Ovary (tissue), 7 donors: ENCODE measurements at regions not wholly inside any gene's neighbourhood (a gene's known extent, or its start where the extent isn't known, plus 50 kb on each side); places are given as distances from the start of the nearest gene placed in this dataset.
A peak's percentile ranks its signal among the peaks of the same experiment; 100 is the strongest.

Experiments used
- DNase-seq, 5 donors: peaks; one replicate each; pipeline ENCODE4 v3.0.0-alpha.2; 2019 to 2020
- H3K27ac ChIP-seq, 2 donors: fragments of 200-600 bp; one replicate each; pipeline versions ENCODE4 v1.5.1 to v1.8.0; 2019 to 2022
- H3K27me3 ChIP-seq: fragments of 200-600 bp; one replicate; pipeline ENCODE4 v1.8.0; 2022
- H3K36me3 ChIP-seq: fragments of 200-600 bp; sonication (generic); one replicate; pipeline ENCODE4 v1.5.1; 2019
- H3K4me1 ChIP-seq: one replicate; pipeline ENCODE4 v1.8.1; 2013; ENCODE audit warnings: mild to moderate bottlenecking, moderate library complexity; ENCODE audit not compliant: insufficient read depth
- H3K4me3 ChIP-seq: fragments of 200-600 bp; sonication (generic); one replicate; pipeline ENCODE4 v1.5.1; 2017
- H3K9me3 ChIP-seq, 2 donors: fragments of 200-600 bp in 1 of 2; sonication (generic) in 1 of 2; one replicate each; pipeline versions ENCODE4 v1.5.1 to v1.8.1; 2013 to 2019; ENCODE audit warnings: mild to moderate bottlenecking in 1 of 2, moderate library complexity in 1 of 2
- CTCF ChIP-seq, 3 donors: fragments of 450-650 bp in 2 of 3; fragments of 200-600 bp in 1 of 3; IDR thresholded peaks; one replicate each; pipeline versions ENCODE4 v1.5.1 to v1.8.0; 2016 to 2022; ENCODE audit warnings: antibody characterized with exemption in 3 of 3, mild to moderate bottlenecking in 1 of 3
- EP300 ChIP-seq: sonication (generic); formaldehyde crosslinking; IDR thresholded peaks from one replicate; pipeline ENCODE4 v1.6.1; 2017; ENCODE audit warnings: antibody characterized with exemption
- POLR2A ChIP-seq: fragments of 450-650 bp; IDR thresholded peaks from one replicate; pipeline ENCODE4 v1.6.1; 2017; ENCODE audit warnings: antibody characterized with exemption, mild to moderate bottlenecking, moderate library complexity
- WGBS, 3 donors: extraction: QIAGEN DNeasy Blood & Tissue Kit in 1 of 3; methylation state at CpG; one replicate each; pipeline versions ENCODE4 v1.1.5 to v1.1.7; 2013 to 2017; 5-methylcytosine and 5-hydroxymethylcytosine counted together
- intact Hi-C, 4 donors: fragments of 100-400 bp; cut with DNase I; formaldehyde crosslinking; loops; one replicate each; pipeline versions ENCODE4 v1.11.0 to v1.15.1; 2022 to 2023
- donor health status: DM: no; HTN: no; CAD: no; lungs with moderate emphysema.
- donor health status: DM: no; HTN: no; CAD: no.
- donor health status: Bipolar disorder and iron deficiency.
- donor health status: DM: no; HTN: no; CAD: no.
- donor health status: DM: yes; HTN: yes; CAD: no.

DNA sequence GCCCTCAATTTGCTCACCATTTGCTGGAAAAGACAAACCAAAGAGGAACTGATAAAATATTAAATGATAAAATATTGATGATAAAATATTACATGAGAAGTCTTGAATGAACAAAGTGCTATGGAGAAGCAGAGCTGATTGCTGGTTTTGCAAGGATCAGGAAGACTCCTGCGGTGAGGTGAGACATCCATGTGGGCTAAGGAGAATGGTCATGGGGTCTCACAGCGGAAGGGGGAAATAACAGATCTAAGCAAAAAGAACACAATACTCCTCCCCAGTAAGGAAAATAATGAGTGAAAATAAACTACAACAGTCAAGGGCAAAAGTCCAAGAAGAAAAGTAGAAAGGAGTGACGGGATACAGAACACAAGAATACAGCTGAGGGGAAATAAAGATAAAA lies 146.8 kb downstream of the LURAP1L start:
- intact Hi-C loops = no loop called here
- no peaks in the 10 kb centered on the region for H3K27me3 ChIP-seq
- no peak for DNase-seq
- no peak overlapping the region for H3K27ac ChIP-seq
- 54 to 69% (median 68%) methylated on average over 3 of the region's 3 CpGs for WGBS, 3 donors
- H3K4me1 ChIP-seq = no peaks in the 10 kb centered on the region
- H3K36me3 ChIP-seq = no peaks in the 10 kb centered on the region
- TF ChIP-seq CTCF (IDR thresholded peaks at IDR 0.05) (no peak), EP300 (no peak), POLR2A (no peak)
- H3K9me3 ChIP-seq = no peaks in the 10 kb centered on the region
- no peak overlapping the region for H3K4me3 ChIP-seq

- H3K9me3 ChIP-seq = no peaks in the 10 kb centered on the region
- TF ChIP-seq POLR2A = no peak
- TF ChIP-seq EP300 = no peak
- no peak for TF ChIP-seq CTCF (IDR thresholded peaks at IDR 0.05)
- H3K36me3 ChIP-seq = no peaks in the 10 kb centered on the region
- no peaks in the 10 kb centered on the region for H3K27me3 ChIP-seq
- intact Hi-C loops = no loop called here
- no peaks in the 10 kb centered on the region for H3K4me1 ChIP-seq
- WGBS, 3 donors = 60 to 71% (median 66%) methylated on average over 4 of the region's 4 CpGs
- H3K27ac ChIP-seq = no peak overlapping the region
- H3K4me3 ChIP-seq = no peak overlapping the region
- no peak for DNase-seq
Observed at GRCh38 chr9:12922224-12922866, 147.5 kb downstream of the LURAP1L start.

DNA sequence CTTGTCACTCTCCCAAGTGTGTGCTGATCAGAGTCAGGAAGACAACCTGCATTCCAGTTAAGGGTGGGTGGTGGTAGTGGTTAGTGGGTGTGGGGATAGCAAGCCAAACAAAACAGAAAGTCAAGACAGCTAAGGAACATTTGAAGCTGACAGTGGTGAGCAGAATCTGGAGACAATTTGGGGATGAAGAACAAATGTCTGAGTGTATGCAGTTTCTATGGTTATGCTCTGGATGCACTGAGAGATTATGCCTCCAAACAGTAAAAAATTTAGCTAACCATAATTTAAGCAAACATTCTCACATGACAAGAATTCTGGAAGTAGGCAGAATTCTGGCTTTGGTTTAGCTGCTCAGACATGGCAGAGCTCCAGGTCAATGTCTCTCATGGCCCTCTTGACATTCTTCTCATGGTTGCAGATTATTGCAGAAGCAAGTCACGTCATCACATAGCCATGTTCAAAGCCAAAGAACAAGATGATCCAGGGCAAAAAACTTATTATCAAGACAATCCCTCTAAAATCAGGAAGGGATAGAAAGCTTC lies 148.7 kb downstream of the LURAP1L start:
- intact Hi-C loops = no loop called here
- peak in 1 of 5 donors; percentile 20 for DNase-seq
- H3K9me3 ChIP-seq = no peaks in the 10 kb centered on the region
- H3K27ac ChIP-seq = no peak overlapping the region
- WGBS, 3 donors = 42 to 44% (median 43%) methylated on average over 1 of the region's 1 CpG
- H3K36me3 ChIP-seq = no peaks in the 10 kb centered on the region
- TF ChIP-seq POLR2A (no peak), EP300 (peak; percentile 29), CTCF (IDR thresholded peaks at IDR 0.05) (no peak)
- no peaks in the 10 kb centered on the region for H3K4me1 ChIP-seq
- no peaks in the 10 kb centered on the region for H3K27me3 ChIP-seq
- no peak overlapping the region for H3K4me3 ChIP-seq

DNA sequence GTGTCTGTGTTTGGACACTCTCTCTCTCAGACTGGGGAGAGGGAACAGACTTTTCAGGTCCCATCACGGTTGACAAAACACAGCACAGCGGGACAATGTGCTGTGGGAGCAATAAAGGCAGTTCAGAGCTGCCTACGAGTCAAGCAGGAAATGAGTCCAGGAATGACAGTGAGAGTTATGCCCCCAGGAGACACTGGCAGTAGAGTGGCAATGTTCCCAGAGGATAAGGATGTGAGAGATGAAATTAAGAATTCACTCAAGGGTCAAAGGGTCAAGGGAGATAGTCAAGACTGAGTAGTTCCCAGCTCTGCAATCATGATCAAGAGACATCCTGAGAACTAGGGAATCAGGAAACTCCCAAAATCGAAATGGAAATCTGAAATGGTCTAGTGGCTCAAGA lies 156.1 kb downstream of the LURAP1L start:
- no peak overlapping the region for H3K4me3 ChIP-seq
- intact Hi-C loops = no loop called here
- no peak for DNase-seq
- WGBS, 3 donors = 80 to 81% (median 81%) methylated on average over 4 of the region's 4 CpGs
- no peaks in the 10 kb centered on the region for H3K36me3 ChIP-seq
- H3K4me1 ChIP-seq = no peaks in the 10 kb centered on the region
- H3K9me3 ChIP-seq = no peaks in the 10 kb centered on the region
- no peak overlapping the region for H3K27ac ChIP-seq
- no peak for TF ChIP-seq CTCF (IDR thresholded peaks at IDR 0.05)
- no peak for TF ChIP-seq EP300
- TF ChIP-seq POLR2A = no peak
- H3K27me3 ChIP-seq = no peaks in the 10 kb centered on the region
